Vagina (tissue), 2 donors: ENCODE measurements at regions not wholly inside any gene's neighbourhood (a gene's known extent, or its start where the extent isn't known, plus 50 kb on each side); places are given as distances from the start of the nearest gene placed in this dataset.

ENCODE experiments used
- POLR2A ChIP-seq, 2 donors: fragments of 450-650 bp; IDR thresholded peaks; one replicate each; pipeline ENCODE4 v1.6.1; 2017; ENCODE audit warnings: antibody characterized with exemption in 2 of 2, mild to moderate bottlenecking in 2 of 2, moderate library complexity in 2 of 2
- POLR2AphosphoS5 ChIP-seq, 2 donors: sonication (generic); formaldehyde crosslinking; IDR thresholded peaks; one replicate each; pipeline ENCODE4 v1.9.0; 2017; ENCODE audit warnings: antibody characterized with exemption in 2 of 2, mild to moderate bottlenecking in 2 of 2, low read depth in 1 of 2; ENCODE audit not compliant: insufficient read depth in 1 of 2
- TF ChIP-seq, protein P1 (sequence below), 3 experiments: fragments of 450-650 bp in 2 of 3; fragments of 200-600 bp in 1 of 3; sonication (generic) in 1 of 3; IDR thresholded peaks; one replicate each; pipeline ENCODE4 v1.5.1; 2017 to 2019; ENCODE audit warnings: antibody characterized with exemption in 3 of 3, mild to moderate bottlenecking in 2 of 3, moderate library complexity in 2 of 3

DNA sequence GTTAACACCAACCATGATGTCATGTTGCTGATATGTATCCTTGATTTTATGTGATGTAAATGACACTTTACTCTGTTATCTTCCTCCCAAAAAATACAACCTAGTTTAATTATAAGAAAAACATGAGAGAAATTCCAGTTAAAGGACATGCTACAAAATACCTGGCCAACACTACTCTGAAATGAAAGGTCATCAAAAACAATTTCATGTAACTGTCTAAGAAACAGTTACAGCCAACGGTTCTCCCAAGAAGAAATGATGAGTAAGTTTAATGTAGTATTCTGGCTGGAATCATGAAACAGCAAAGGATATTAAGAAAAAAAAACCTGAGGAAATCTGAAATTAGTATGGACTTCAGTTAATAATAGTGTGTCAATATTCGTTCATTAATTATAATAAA, 653.3 kb upstream of the FOXG1 start:
- TF ChIP-seq, protein P1, sequence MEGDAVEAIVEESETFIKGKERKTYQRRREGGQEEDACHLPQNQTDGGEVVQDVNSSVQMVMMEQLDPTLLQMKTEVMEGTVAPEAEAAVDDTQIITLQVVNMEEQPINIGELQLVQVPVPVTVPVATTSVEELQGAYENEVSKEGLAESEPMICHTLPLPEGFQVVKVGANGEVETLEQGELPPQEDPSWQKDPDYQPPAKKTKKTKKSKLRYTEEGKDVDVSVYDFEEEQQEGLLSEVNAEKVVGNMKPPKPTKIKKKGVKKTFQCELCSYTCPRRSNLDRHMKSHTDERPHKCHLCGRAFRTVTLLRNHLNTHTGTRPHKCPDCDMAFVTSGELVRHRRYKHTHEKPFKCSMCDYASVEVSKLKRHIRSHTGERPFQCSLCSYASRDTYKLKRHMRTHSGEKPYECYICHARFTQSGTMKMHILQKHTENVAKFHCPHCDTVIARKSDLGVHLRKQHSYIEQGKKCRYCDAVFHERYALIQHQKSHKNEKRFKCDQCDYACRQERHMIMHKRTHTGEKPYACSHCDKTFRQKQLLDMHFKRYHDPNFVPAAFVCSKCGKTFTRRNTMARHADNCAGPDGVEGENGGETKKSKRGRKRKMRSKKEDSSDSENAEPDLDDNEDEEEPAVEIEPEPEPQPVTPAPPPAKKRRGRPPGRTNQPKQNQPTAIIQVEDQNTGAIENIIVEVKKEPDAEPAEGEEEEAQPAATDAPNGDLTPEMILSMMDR (IDR thresholded peaks at IDR 0.05) = no peak
- TF ChIP-seq POLR2A (IDR thresholded peaks at IDR 0.05) (no peak), POLR2AphosphoS5 (IDR thresholded peaks at IDR 0.05; ENCODE audit: insufficient read depth in 1 of 2, low read depth in 1 of 2) (no peak)
